ENCODE measurements at regions not wholly inside any gene's neighbourhood (a gene's known extent, or its start where the extent isn't known, plus 50 kb on each side); places are given as distances from the start of the nearest gene placed in this dataset.

- DNase-seq (ENCODE audit: low read depth) = no peak
- H3K4me3 ChIP-seq (ENCODE audit: low read depth, low read length) = no peak overlapping the region
- no peak for TF ChIP-seq CTCF (IDR thresholded peaks at IDR 0.05; ENCODE audit: control insufficient read depth, extremely low read depth, insufficient read depth)
These were observed 157.5 kb downstream of the TRMT11 start for GRCh38 chr6:126143761-126144251.

- TF ChIP-seq CTCF (IDR thresholded peaks at IDR 0.05; ENCODE audit: control insufficient read depth, extremely low read depth, insufficient read depth) = no peak
- DNase-seq (ENCODE audit: low read depth) = no peak
- no peak overlapping the region for H3K4me3 ChIP-seq (ENCODE audit: low read depth, low read length)
These were observed 159.0 kb downstream of the TRMT11 start for GRCh38 chr6:126145351-126145750.

- no peak for TF ChIP-seq CTCF (IDR thresholded peaks at IDR 0.05; ENCODE audit: control insufficient read depth, extremely low read depth, insufficient read depth)
- no peak for DNase-seq (ENCODE audit: low read depth)
- H3K4me3 ChIP-seq (ENCODE audit: low read depth, low read length) = no peak overlapping the region
These were observed 161.0 kb downstream of the TRMT11 start for GRCh38 chr6:126147291-126147815.

- no peak for TF ChIP-seq CTCF (IDR thresholded peaks at IDR 0.05; ENCODE audit: control insufficient read depth, extremely low read depth, insufficient read depth)
- H3K4me3 ChIP-seq (ENCODE audit: low read depth, low read length) = no peak overlapping the region
- DNase-seq (ENCODE audit: low read depth) = no peak
These were observed 162.5 kb downstream of the TRMT11 start for GRCh38 chr6:126148853-126149252.

- H3K4me3 ChIP-seq (ENCODE audit: low read depth, low read length) = no peak overlapping the region
- DNase-seq (ENCODE audit: low read depth) = no peak
- no peak for TF ChIP-seq CTCF (IDR thresholded peaks at IDR 0.05; ENCODE audit: control insufficient read depth, extremely low read depth, insufficient read depth)
These were observed 166.0 kb downstream of the TRMT11 start for GRCh38 chr6:126152372-126152745.

GRCh38 chr6:126153661-126154060, 167.3 kb downstream of the TRMT11 start:
- no peak overlapping the region for H3K4me3 ChIP-seq (ENCODE audit: low read depth, low read length)
- no peak for TF ChIP-seq CTCF (IDR thresholded peaks at IDR 0.05; ENCODE audit: control insufficient read depth, extremely low read depth, insufficient read depth)
- DNase-seq (ENCODE audit: low read depth) = no peak

- no peak for DNase-seq (ENCODE audit: low read depth)
- H3K4me3 ChIP-seq (ENCODE audit: low read depth, low read length) = no peak overlapping the region
- no peak for TF ChIP-seq CTCF (IDR thresholded peaks at IDR 0.05; ENCODE audit: control insufficient read depth, extremely low read depth, insufficient read depth)
These were observed 170.6 kb downstream of the TRMT11 start for GRCh38 chr6:126156973-126157372.
